Stimulated activated CD8-positive, alpha-beta memory T cell treated with anti-CD3 and anti-CD28 coated beads, Interleukin-2, amount 100 ng/mL, for 1 hour (primary cell): ENCODE measurements at regions not wholly inside any gene's neighbourhood (a gene's known extent, or its start where the extent isn't known, plus 50 kb on each side); places are given as distances from the start of the nearest gene placed in this dataset.
"Not testable (repeated sequence)": the region's sequence is repeated elsewhere in the genome, so short reads cannot be mapped to it uniquely, and the experiment has no call there.

ENCODE experiments used
- DNase-seq, 2 donors: peaks; one replicate each; pipeline ENCODE4 v3.0.0-alpha.2; 2020; ENCODE audit warnings: low read depth in 2 of 2

DNA sequence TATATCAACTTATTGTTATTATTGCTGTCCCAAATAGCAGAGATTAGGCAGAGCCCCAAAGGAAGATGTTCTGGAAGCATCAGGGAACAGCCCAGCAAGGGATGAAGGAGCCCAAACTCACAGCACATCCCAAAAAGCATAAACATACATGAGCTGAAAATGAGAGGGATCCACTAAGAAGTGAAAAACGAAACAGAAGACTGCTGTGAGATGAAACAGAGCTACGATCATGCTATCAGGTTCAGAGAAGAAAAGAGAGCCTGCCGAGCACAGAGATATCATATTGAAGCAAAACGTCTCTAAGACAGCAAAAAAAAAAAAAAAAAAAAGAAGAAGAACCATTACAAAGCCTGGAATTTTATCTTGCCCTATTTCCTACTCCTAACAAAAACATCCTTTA lies 127.3 kb downstream of the ZNF608 start:
- DNase-seq = no peak

DNA sequence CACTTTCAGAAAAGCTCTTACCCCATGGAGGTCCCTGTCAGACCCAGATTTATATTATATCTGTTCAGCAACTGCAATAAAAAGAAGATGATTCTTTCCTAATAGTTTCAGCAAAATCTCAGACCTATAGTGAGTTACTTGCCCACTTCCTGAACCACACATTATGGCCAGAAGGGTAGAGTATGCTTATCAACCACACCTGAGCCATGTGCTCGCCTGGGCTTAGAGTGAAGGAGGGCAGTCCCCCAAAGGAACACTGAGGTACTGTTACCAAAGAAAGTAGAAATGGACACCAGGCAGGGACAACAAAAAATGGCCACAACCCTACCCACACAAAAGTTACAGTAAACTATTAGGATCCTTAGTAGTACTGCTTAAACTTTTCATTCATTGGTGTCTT lies 128.7 kb downstream of the ZNF608 start:
- DNase-seq = no peak

- no peak for DNase-seq
These were observed 131.5 kb downstream of the ZNF608 start for GRCh38 chr5:124614836-124615385.

- no peak for DNase-seq
These were observed 132.3 kb downstream of the ZNF608 start for GRCh38 chr5:124614105-124614504.

- DNase-seq = no peak
These were observed 133.0 kb downstream of the ZNF608 start for GRCh38 chr5:124613273-124613953.

DNA sequence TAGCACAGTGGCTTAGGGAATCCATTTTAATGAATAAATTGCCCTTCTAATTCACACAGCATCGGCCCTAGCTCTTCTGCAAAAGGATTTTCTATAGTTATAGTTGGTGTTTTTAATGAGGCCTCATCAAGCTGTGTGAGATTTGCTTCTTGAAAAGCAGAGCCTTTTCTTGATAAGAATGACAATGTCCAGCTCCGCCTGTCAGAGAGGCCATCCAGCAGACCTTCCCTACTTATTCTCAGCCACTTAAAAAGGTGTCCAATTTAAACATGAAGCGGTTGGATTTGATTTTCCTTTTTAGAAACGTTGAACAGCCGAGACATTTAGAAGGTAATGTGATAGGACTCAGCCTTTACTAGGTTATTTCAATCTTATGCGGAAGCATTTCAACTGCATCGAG lies 134.4 kb downstream of the ZNF608 start:
- DNase-seq = no peak

DNA sequence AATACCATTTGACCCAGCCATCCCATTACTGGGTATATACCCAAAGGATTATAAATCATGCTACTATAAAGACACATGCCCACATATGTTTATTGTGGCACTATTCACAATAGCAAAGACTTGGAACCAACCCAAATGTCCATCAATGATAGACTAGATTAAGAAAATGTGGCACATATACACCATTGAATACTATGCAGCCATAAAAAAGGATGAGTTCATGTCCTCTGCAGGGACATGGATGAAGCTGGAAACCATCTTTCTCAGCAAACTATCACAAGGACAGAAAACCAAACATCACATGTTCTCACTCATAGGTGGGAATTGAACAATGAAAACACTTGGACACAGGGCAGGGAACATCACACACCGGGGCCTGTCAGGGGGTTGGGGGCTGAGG lies 135.2 kb downstream of the ZNF608 start:
- not testable (repeated sequence) for DNase-seq

DNA sequence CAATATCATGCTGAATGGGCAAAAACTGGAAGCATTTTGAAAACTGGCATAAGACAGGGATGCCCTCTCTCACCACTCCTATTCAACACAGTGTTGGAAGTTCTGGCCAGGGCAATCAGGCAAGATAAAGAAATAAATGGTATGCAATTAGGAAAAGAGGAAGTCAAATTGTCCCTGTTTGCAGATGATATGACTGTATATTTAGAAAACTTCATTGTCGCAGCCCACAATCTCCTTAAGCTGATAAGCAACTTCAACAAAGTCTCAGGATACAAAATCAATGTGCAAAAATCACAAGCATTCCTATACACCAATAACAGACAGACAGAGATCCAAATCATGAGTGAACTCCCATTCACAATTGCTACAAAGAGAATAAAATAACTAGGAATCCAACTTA lies 136.8 kb downstream of the ZNF608 start:
- DNase-seq = not testable (repeated sequence)

- no peak for DNase-seq
These were observed 139.9 kb downstream of the ZNF608 start for GRCh38 chr5:124606543-124606942.

DNA sequence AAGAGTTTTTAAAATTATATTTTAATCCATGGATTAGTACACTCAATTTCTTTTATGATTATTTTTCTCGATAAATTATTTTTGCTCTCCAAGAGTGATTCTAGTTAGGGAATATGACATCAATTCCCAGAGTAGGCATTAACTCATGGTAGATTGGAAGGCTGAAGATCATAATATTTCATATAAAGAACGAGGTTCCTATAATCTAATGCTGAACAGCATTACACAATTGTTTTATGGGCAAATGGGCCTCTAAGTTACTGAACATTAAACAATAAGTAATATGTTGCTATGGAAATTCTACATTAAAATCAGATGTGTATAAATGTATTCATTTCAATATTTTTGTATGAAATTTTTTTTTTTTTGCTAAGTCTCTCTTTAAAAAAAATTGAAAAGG lies 140.3 kb downstream of the ZNF608 start:
- DNase-seq = no peak

DNA sequence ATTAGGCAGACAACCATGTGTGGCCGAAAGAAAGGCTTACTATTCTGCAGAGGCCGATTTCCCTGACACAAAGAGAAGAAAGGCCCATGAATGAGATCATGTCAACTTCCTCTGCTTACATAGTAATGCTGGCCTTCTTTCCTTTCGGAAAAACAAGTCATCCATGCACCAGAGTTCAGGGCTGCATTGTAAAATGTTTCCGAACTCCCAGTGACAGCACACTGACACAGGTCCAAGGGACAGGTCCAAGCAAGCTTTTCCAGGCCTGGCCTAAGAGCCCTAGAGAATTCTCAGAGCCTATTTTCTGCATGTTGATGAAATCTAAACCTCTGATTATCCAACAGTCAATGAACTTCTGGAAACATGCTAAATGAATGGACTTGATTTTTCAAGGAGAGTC lies 140.9 kb downstream of the ZNF608 start:
- DNase-seq = no peak

DNA sequence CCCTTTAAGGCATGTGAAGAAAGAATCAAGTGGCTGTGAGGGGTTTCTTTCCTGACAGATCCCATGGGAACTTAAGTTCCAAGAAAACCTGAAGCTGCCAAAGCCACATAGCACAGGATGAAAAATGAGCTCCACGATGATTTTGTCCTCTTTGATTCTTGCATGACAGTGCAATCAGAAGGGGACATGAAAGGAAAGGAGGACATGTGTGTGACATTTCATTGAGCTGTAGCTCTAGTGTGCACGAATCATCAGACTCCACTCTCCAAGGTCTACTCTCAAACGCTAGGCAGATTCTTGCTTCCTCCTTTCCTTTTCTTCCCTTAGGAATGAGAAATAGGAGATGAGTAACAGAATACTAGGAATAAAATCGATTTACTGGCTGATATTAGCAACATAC lies 142.0 kb downstream of the ZNF608 start:
- DNase-seq = no peak

- DNase-seq = no peak
These were observed 143.4 kb downstream of the ZNF608 start for GRCh38 chr5:124602925-124603650.

- DNase-seq = no peak
These were observed 147.1 kb downstream of the ZNF608 start for GRCh38 chr5:124599028-124599973.

GRCh38 chr5:124596595-124597421 lies 149.6 kb downstream of the ZNF608 start:
- DNase-seq = no peak

DNA sequence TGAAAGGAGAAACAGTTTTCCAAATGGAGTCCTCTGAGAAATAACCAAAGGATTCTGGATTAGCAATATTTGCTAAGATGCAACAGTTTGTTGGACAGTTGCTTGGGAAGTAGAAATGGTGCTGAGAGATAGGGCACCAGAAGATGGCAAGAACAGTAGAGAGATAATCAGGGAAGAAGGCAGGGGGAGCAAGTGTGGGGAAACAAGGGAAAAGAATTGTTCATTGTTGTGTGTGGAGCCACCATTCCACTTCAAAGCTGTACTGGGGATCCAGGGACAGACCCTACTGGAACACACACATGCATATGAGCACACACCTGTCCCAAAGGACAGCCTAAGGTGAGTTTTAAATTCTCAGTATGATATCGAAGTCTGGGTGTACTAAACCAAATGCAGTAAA lies 152.5 kb downstream of the ZNF608 start:
- no peak for DNase-seq

DNA sequence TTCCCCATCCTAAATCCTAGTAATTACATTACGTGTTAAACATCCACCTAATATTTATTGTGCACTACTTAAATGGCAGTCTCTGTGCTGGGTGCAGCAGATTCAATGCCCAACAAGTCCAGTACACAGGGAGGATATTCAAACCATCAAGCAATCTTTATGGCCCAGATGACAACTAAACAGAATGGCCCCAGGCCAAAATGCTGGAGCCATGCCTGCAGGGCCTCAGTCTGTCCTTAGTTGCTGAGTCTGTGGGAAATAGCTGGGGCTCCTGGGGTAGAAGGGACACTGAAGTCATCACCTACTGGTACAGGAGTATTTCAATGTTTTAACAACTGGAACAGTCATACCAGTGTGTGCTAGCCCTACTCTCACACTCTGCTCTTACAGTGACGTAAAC lies 153.5 kb downstream of the ZNF608 start:
- DNase-seq = no peak

GRCh38 chr5:124591583-124591982 lies 154.9 kb downstream of the ZNF608 start:
- DNase-seq = no peak

GRCh38 chr5:124590686-124591085 lies 155.8 kb downstream of the ZNF608 start:
- DNase-seq = no peak

GRCh38 chr5:124587280-124587679 lies 159.2 kb downstream of the ZNF608 start:
- no peak for DNase-seq

- DNase-seq = no peak
These were observed 161.3 kb downstream of the ZNF608 start for GRCh38 chr5:124584991-124585715.
